Head of caudate nucleus (tissue), 42 donors: ENCODE measurements at regions not wholly inside any gene's neighbourhood (a gene's known extent, or its start where the extent isn't known, plus 50 kb on each side); places are given as distances from the start of the nearest gene placed in this dataset.
A peak's percentile ranks its signal among the peaks of the same experiment; 100 is the strongest.
"Not testable (repeated sequence)": the region's sequence is repeated elsewhere in the genome, so short reads cannot be mapped to it uniquely, and the experiment has no call there.

Source experiments
- DNase-seq, 42 donors: peaks; one replicate each; pipeline versions ENCODE4 v3.0.0 to v3.0.0-alpha.2; 2020 to 2021; ENCODE audit warnings: mixed read lengths in 7 of 42
- intact Hi-C: fragments of 100-400 bp; cut with DNase I; formaldehyde crosslinking; loops from one replicate; pipeline ENCODE4 v1.15.0; 2022

DNA sequence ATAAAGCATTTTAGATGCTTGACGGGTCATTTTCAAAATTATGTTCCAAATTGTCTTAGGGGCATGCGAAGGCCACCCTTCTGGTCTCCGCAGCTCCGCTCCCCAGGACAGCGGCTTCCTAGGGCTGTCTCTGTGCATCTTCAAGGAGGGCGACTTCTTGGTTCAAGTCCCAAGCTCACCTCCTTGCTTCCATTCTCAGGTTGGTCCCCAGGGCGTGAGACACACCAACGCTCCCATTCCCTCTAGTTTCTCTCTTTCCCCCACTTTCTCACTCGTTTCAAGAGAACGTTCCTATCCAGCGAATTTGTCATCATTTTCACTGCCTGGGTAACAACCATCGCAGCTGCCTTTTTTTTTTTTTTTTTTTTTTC, 109.4 kb upstream of the CCND2 start:
- intact Hi-C loops, result no loop called here
- peak in 1 of 42 donors; percentile 34 for DNase-seq

DNA sequence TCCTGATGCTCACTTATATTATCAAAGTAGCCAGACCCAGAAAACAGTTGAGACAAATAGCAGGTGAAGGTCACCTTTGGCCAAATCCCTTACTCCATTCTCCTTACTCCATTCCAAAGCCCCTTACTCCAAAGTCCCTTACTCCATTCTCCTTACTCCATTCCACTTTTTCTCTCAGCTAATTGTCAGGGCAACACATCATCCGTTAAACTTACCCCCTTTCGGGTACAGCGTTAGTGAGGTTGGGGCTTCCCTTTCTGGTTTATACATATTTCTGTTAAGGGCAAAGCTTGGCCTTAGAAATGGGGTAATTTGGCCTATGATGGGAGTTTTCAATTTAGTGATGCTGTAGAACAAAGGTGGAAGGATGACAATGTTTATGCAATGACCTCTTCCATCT, 111.8 kb upstream of the CCND2 start:
- no peak for DNase-seq
- intact Hi-C loops, result no loop called here

DNA sequence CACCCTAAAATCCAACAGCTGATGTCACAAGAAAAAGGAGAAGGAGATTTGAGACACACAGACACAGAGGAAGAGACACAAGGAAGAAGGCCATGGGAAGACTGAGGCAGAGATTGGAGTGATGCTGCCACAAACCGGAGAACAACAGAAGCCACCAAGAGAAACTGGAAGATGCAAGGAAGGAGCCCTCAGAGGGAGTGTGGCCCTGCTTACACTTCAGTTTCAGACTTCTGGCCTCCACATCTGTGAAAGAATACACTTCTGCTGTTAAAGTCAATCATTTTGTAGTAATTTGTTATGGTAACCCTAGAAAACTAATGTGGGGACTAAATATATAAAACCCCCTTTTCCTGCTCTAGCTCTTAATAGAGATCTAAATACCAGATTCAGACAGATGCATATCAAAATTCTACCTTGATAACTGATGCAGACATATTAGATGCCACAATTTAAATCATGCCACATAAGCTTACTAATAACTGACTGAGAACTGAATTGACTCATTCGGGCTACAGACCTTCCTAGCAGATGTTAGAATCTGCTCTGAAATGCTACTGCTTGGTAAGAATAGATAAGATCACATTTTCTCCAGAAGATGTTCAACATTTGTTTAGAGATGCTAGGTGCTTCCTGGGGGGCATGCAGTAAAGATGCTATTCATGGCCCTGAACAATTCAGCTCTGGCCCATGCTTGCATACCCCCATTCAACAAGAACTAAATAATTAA, 113.1 kb upstream of the CCND2 start:
- peak in 1 of 42 donors; percentile 14 for DNase-seq
- intact Hi-C loops, result no loop called here

DNA sequence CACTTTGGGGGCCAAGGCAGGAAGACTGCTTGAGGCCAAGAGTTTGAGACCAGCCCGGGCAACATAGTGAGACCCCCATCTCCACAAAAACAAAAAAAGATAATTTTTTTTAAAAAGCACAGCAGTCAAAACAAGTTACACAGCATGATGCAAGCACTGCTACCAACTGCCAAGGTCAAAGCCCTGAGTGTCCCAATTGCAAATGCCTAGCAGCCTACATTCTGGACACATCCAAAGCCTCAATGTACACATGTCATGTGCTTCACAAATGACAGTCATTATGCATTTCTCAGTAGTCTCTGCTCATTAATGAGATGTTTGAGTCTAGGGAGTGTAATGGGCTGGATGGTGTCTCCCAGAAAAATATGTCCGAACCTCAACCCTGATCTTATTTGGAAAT, 113.7 kb upstream of the CCND2 start:
- DNase-seq, result peak in 1 of 42 donors; percentile 5
- intact Hi-C loops, result no loop called here

DNA sequence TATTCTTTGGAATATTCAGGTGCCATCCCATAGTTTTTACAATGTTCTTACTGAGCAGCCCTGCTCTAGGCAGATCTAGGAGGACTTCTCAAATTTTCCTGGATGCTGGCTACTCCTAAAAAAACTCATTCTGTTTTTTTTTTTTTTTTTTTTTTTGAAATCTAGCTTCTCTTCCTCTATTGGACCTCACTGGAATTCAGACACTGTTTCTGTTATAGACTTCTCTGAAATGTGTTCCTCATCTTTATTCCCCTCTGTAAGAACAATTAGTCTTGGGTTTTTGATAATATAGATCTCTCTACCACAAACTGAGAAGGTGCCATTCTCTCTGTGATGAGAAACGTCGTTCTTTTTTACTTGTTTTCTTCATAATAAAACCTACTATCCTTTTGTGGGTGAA, 115.3 kb upstream of the CCND2 start:
- intact Hi-C loops, result no loop called here

DNA sequence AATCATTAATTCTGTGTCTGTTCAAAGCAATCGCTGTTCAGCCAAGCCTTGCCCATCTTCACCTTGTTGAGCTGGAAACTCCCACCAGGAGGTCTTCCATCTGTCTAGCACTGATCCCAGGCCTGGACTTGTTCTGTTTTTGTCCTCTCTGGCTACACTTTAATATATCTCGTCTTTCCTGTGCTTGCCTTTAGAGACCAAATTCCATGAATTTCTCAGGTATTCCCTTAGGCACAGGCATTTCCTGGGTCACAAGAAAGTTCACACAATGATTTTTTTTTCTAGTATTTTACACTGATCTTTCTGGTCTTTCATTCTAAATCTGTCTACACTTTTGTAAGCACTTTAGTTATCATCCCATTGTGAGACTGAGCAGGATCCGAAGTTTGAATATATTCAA, 116.4 kb upstream of the CCND2 start:
- no peak for DNase-seq
- intact Hi-C loops, result no loop called here

More for the DNA sequence above, 115.3 kb upstream of the CCND2 start:
- peak in 1 of 42 donors; percentile 1 for DNase-seq

DNA sequence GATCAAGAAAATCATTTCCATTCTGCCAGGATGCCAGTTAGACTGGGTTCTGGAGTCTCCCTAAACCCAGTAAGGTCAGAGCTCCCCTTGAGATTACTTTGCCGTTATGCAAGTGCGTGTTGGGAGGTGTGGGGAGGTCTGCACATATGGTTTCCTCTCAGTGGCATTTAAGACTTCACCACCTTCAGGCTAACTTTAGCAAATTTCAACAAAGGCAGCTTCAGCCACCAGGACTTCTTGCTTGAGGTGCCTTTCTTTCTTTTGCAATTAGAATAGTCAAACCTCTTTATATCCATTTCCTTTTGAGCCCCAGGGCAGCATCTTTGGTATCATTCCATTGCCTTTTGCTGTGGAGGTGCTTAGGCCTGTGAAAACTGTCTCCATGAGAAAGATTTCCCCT, 117.2 kb upstream of the CCND2 start:
- DNase-seq, result no peak
- intact Hi-C loops, result no loop called here

DNA sequence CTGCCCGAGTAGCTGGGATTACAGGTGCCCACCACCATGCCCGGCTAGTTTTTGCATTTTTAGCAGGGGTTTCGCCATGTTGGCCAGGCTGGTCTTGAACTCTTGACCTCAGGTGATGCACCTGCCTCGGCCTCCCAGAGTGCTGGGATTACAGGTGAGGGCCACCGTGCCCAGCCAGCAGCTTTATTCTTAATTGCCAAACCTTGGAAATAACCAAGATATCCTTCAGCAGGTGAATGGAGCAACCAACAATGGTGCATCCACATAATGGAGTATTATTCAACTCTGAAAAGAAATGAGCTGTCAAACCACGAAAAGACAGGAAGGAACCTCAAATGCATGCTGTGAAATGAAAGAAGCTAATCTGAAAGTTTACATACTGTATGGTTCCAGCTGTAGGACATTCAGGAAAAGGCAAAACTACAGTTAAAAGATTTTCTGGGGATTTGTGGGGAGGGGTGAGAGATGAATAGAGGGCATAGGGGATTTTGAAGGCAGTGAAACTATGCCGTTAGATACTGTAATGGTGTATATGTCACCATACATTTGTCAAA, 118.8 kb upstream of the CCND2 start:
- intact Hi-C loops, result no loop called here

DNA sequence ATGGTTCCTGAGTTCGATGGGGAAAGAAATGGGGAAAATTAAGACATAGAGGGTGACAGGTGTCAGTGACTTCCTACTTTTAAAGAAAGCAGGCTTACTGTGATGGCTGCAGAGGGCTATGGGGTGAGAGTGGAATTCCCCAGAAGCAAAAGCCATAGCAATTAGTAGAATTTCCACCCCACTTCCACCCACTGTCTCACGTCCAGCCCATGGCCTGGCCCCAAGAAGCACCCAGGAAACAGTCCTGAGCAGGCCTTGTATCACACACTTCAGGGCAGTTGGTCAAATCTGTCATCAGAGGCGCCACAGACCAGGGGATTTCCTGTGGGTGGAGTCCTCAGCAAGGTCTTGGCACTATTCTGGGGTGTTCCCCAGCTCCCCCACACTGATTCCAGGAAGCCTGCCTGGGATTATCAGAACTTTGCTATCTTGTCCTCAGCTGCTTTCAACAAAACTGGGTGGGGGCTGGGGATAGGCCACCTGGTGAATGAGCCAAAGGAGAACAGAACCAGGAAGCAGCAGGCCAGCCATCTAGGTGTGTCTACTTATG, 120.1 kb upstream of the CCND2 start:
- intact Hi-C loops, result no loop called here
- DNase-seq, result no peak

More for the DNA sequence above, 118.8 kb upstream of the CCND2 start:
- DNase-seq, result no peak

DNA sequence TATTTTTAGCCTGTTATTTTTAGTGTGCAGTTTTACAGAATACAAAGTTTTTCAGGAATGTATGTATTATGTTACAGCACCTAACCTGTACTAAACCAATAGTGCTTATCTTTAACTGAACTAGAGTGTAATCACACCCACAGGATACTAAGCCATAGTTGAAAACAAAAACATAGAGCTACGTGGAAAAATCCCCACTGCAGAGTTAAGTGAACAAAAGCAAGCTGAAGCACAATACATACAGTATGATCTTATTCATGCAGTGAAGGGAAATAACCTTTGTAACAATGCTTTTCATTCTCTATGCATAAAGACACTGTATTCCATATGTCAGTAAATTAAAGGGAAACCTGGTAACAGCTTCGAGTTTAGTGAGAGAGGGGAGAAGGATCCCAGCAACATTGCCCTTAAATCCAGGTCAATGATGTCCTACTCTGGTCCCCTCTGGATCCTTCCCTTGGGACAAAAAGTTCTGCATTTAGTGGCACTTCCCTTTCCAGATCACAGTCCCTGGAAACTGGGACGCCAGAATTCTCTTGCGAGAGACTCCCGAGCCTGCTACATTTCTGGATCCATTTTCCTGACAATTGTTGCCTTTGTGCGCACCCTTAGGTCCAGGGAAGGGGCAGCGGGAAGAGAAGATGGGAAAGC, 121.3 kb upstream of the CCND2 start:
- DNase-seq, result peak in 1 of 42 donors; percentile 18
- intact Hi-C loops, result no loop called here

DNA sequence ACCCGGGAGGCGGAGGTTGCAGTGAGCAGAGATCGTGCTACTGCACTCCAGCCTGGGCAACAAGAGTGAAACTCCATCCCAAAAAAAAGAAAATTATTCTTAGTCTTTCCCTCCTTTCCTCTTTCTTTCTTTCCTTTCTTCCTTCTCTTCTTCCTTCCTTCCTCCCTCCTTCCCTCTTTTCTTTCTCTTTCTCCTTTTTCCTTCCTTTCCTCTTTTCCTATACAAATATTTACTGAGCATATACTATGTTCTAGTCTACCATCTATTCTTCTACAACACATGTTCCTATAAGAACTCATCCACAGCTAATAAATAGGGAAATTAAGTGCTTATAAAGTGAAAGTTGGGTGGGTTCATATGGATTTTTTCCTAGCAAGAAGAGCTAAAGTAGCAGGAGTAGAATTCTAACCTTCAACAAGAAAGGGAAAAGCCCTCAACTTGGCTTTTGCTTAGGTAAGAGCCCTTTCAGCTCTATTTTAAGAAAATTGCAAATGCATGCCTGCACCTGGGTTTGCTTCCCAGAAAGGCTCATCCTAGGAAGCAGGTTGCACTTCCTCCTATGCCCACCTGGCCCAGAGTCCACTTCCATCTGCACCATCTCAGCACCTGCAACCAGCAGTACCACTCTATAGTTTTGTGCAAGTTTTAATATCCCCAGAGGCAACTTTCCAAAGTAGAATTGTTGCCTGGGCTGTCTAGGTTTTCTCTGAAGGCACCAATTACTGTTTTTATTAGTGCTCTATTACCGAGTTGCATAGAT, 122.0 kb upstream of the CCND2 start:
- DNase-seq, result peak in 1 of 42 donors; percentile 12
- intact Hi-C loops, result no loop called here

DNA sequence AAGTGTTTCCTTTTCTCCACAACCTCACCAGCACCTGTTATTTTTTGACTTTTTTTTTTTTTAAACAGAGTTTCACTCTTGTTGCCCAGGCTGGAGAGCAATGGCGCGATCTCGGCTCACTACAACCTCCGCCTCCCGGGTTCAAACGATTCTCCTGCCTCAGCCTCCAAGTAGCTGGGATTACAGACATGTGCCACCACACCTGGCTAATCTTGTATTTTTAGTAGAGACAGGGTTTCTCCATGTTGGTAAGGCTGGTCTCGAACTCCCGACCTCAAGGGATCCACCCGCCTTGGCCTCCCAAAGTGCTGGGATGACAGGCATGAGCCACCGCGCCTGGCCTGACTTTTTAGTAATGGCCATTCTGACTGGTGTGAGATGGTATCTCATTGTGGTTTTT, 123.2 kb upstream of the CCND2 start:
- intact Hi-C loops, DNase-seq: not testable (repeated sequence)

DNA sequence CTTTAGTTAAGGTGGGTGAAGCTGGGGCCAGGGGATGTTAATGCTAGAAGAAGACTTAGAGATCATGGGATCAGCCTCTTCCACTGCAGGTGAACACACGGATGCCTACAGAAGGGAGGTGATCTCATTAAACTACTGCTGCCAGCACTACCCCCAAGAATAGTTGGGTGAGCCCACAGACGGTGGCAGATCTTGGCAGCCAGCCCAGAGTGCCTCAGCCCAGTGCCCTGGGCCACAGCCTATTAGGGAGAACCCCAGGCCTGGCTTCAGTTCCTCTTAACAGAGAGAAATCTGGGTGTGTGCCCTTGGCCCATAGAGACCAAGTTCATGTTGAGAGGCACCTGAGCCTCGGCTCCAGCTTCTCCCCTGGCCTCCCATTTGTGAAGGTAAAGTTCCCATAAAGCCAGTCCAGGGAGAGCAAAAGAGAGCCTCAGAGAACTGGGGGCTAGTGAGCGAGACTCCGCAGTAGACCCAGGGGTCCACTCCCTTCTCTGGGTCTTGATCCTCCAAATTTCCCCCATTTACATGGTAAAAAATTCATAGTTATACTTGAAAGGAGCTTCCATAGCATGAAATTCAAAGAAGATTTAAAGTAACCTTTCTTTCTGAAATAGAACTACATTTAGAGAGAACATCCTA, 125.0 kb upstream of the CCND2 start:
- intact Hi-C loops, result no loop called here
- peak in 33 of 42 donors; percentile 20 to 71 (median 43) for DNase-seq

DNA sequence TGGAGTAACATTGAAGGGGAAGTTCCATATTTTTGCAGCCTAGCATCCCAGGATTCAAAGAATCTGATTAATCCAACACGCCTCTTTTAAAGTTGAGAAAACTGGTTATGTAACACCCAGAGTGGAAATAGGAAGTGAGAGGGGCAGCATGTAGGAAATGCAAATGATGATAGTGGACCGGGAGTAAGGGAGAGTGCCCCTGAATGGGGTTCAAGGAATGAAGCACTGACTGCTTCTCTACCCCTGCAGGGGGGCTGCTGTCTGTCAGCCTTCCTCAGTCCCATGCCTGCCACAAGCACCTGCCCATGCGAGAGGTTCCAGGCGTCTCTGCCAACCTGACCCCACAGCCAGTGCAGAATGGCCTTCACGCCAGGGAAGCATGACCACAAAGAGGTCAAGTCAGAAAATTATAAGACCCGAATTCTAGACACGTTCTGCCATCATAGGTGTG, 126.5 kb upstream of the CCND2 start:
- intact Hi-C loops, result no loop called here
- DNase-seq, result peak in 1 of 42 donors; percentile 26

DNA sequence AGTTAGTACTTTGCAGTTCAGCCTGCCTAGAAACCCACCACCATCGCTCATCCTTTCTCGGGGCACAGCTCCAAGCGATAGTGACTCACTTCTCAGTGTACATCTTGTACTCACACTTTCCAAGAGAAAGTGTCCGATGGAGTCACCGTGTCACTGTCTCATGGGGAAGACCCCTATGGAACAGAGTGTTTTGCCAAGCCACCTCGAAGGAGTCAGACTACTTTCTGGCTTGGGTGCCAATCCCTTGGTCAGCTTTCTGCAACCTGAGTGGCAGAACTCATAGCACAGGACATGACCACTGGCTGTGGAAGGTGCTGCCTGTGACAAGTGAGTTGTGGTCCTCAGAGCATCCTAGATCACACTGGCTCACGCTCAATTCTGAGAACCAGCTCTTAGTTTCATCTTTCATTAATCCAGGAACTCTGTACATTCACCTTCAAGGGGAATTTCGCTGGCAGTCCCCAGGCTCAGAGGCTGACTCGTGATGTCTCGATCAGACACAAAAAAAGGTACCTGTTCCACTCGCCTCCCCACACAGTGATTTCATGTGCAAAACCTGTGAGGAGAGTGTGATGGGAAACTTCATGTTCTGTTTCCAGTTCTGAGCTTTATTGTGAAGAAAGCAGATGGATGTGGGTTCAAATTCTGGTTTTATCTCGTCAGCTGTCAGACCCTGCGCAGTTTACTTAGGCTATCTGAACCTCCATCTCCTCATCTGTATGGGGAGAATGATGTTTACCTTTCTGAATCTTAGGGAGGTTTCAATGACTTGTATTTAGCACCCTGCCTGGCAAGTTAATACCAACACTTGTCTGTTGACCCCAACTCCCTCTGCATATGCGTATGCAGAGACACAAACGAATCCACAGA, 127.3 kb upstream of the CCND2 start:
- intact Hi-C loops, result no loop called here
- peak in 1 of 42 donors; percentile 22 for DNase-seq

DNA sequence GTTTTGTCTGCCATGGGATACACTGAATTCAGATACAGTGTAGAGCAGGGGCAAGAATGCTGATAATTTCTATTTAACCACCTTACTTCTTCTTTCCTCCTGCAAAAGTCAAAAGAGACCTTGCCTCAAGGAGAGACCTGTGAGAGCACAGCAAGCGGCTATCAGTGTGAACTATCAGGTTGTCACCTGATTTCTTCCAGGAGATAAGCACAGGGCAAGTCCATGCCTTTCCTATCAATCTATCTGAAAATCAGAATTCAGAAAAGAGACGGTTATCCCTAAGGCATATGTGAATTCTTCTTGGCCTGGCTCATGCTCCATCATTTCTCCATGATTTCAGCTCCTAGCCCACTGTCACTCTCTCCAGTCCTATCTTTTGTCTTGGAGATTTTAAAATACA, 128.9 kb upstream of the CCND2 start:
- peak in 1 of 42 donors; percentile 3 for DNase-seq
- intact Hi-C loops, result no loop called here

DNA sequence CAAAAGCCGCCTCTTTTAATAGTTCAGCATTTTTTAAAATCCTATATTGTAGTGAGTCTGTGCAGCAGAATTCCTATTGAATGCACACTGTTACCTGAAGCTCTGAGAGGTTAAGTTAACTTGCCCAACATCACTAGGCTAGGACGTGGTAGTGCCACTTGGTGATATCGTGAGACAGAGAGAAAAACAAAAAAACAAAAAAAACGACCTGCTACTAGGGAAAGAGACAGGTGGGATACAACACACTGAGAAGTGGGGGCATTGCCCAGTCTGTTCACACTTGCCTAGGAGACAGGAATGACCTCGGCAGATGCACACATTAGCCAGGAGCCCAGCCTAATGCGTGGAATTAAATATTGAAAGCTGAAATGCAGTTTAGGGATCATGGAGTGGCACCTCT, 129.7 kb upstream of the CCND2 start:
- peak in 1 of 42 donors; percentile 12 for DNase-seq
- intact Hi-C loops, result no loop called here
